ENCODE measurements at regions not wholly inside any gene's neighbourhood (a gene's known extent, or its start where the extent isn't known, plus 50 kb on each side); places are given as distances from the start of the nearest gene placed in this dataset.
A peak's percentile ranks its signal among the peaks of the same experiment; 100 is the strongest.

- Histone ChIP-seq H3K27ac (ENCODE audit: low read depth, low read length) (no peak overlapping the region), H3K27me3 (ENCODE audit: control insufficient read depth, insufficient read depth, low read length, poor library complexity, severe bottlenecking) (no peaks in the 10 kb centered on the region), H3K9me3 (ENCODE audit: control insufficient read depth, low read length) (no peaks in the 10 kb centered on the region), H3K4me3 (ENCODE audit: low read length) (no peak overlapping the region), H3K36me3 (ENCODE audit: control insufficient read depth, insufficient read depth, low read length) (no peaks in the 10 kb centered on the region), H3K9ac (ENCODE audit: extremely low read depth, low read length, poor library complexity, severe bottlenecking) (no peak overlapping the region), H3K4me1 (ENCODE audit: control insufficient read depth, insufficient read depth, low read length) (no peaks in the 10 kb centered on the region)
- Mint-ChIP-seq H3K4me1 (peaks cover 5% of the 10 kb centered on the region), H3K4me3 (no peak overlapping the region), H3K36me3 (ENCODE audit: low read depth) (no peaks in the 10 kb centered on the region), H3K27ac (no peak overlapping the region), H3K9me3 (no peaks in the 10 kb centered on the region), H3K27me3 (ENCODE audit: insufficient read depth) (peaks cover 3% of the 10 kb centered on the region)
- DNase-seq = peak; percentile 64
- TF ChIP-seq CTCF (conservative IDR thresholded peaks at IDR 0.05) = no peak
- 92 to 93% methylated on average over 11 to 16 of the region's 16 CpGs for WGBS, 2 experiments (ENCODE audit: insufficient coverage in 1 of 2, insufficient read length in 1 of 2)
Measured at GRCh38 chr2:11901351-11902069, 155.1 kb downstream of the LPIN1 start.

GRCh38 chr2:11903085-11903606 lies 156.7 kb downstream of the LPIN1 start:
- Histone ChIP-seq H3K4me3 (ENCODE audit: low read length) (no peak overlapping the region), H3K9me3 (ENCODE audit: control insufficient read depth, low read length) (peaks cover 7% of the 10 kb centered on the region), H3K27ac (ENCODE audit: low read depth, low read length) (no peak overlapping the region), H3K27me3 (ENCODE audit: control insufficient read depth, insufficient read depth, low read length, poor library complexity, severe bottlenecking) (no peaks in the 10 kb centered on the region), H3K9ac (ENCODE audit: extremely low read depth, low read length, poor library complexity, severe bottlenecking) (no peak overlapping the region), H3K36me3 (ENCODE audit: control insufficient read depth, insufficient read depth, low read length) (no peaks in the 10 kb centered on the region), H3K4me1 (ENCODE audit: control insufficient read depth, insufficient read depth, low read length) (no peaks in the 10 kb centered on the region)
- DNase-seq = no peak
- no peaks in the 10 kb centered on the region for H3K36me3 Mint-ChIP-seq (ENCODE audit: low read depth)
- H3K27me3 Mint-ChIP-seq (ENCODE audit: insufficient read depth) = peaks cover 3% of the 10 kb centered on the region
- H3K4me3 Mint-ChIP-seq = no peak overlapping the region
- no peaks in the 10 kb centered on the region for H3K4me1 Mint-ChIP-seq
- 71 to 73% methylated on average over 4 of the region's 4 CpGs for WGBS, 2 experiments (ENCODE audit: insufficient coverage in 1 of 2, insufficient read length in 1 of 2)
- H3K9me3 Mint-ChIP-seq = no peaks in the 10 kb centered on the region
- TF ChIP-seq CTCF (conservative IDR thresholded peaks at IDR 0.05) = no peak
- H3K27ac Mint-ChIP-seq = no peak overlapping the region

- no peak for DNase-seq
- TF ChIP-seq CTCF (conservative IDR thresholded peaks at IDR 0.05) = peak; percentile 52
- 88 to 92% methylated on average over 4 to 5 of the region's 5 CpGs for WGBS, 2 experiments (ENCODE audit: insufficient coverage in 1 of 2, insufficient read length in 1 of 2)
- Histone ChIP-seq H3K4me1 (ENCODE audit: control insufficient read depth, insufficient read depth, low read length) (no peaks in the 10 kb centered on the region), H3K9ac (ENCODE audit: extremely low read depth, low read length, poor library complexity, severe bottlenecking) (no peak overlapping the region), H3K27me3 (ENCODE audit: control insufficient read depth, insufficient read depth, low read length, poor library complexity, severe bottlenecking) (no peaks in the 10 kb centered on the region), H3K4me3 (ENCODE audit: low read length) (no peak overlapping the region), H3K36me3 (ENCODE audit: control insufficient read depth, insufficient read depth, low read length) (no peaks in the 10 kb centered on the region), H3K9me3 (ENCODE audit: control insufficient read depth, low read length) (peaks cover 7% of the 10 kb centered on the region), H3K27ac (ENCODE audit: low read depth, low read length) (no peak overlapping the region)
- Mint-ChIP-seq H3K4me3 (no peak overlapping the region), H3K27ac (no peak overlapping the region), H3K9me3 (no peaks in the 10 kb centered on the region), H3K27me3 (ENCODE audit: insufficient read depth) (no peaks in the 10 kb centered on the region), H3K4me1 (no peaks in the 10 kb centered on the region), H3K36me3 (ENCODE audit: low read depth) (no peaks in the 10 kb centered on the region)
Measured at GRCh38 chr2:11904029-11904428, 157.6 kb downstream of the LPIN1 start.

Data from endodermal cell (in vitro differentiated cells).